Calu3 (cell line): ENCODE measurements at regions not wholly inside any gene's neighbourhood (a gene's known extent, or its start where the extent isn't known, plus 50 kb on each side); places are given as distances from the start of the nearest gene placed in this dataset.

Experiments
- BruUV-seq: library from RNA; stranded (reverse); fragments of 400-500 nt; replicated peaks from 2 replicates; lab custom pipeline; 2021; lab: Mats Ljungman, UMichigan
- CTCF ChIA-PET: fragments of 300-600 bp; sonication (Branson Sonifier 250); formaldehyde crosslinking; loops from one replicate; lab custom pipeline; 2022; ENCODE audit warnings: antibody characterized with exemption; lab: Charles Lee
- DNase-seq: peaks from one replicate; pipeline ENCODE4 v3.0.0; 2022
- H3K27ac Mint-ChIP-seq: one replicate; pipeline ENCODE4 v1.8.0; 2022; ENCODE audit warnings: mixed read lengths; ENCODE audit not compliant: unreplicated experiment
- H3K27me3 Mint-ChIP-seq: one replicate; pipeline ENCODE4 v1.8.0; 2022; ENCODE audit warnings: mixed read lengths; ENCODE audit not compliant: unreplicated experiment
- H3K36me3 Mint-ChIP-seq: one replicate; pipeline ENCODE4 v1.8.0; 2022; ENCODE audit warnings: mild to moderate bottlenecking, moderate library complexity, mixed read lengths; ENCODE audit not compliant: insufficient read depth, unreplicated experiment
- H3K4me1 Mint-ChIP-seq: one replicate; pipeline ENCODE4 v1.8.0; 2022; ENCODE audit warnings: mild to moderate bottlenecking, low read depth, mixed read lengths; ENCODE audit not compliant: unreplicated experiment
- H3K4me3 Mint-ChIP-seq: one replicate; pipeline ENCODE4 v1.8.0; 2022; ENCODE audit warnings: mild to moderate bottlenecking, low read depth, moderate library complexity, mixed read lengths; ENCODE audit not compliant: unreplicated experiment
- H3K9me3 Mint-ChIP-seq: one replicate; pipeline ENCODE4 v1.8.0; 2022; ENCODE audit warnings: low read depth, mixed read lengths; ENCODE audit not compliant: unreplicated experiment
- intact Hi-C: fragments of 100-400 bp; cut with micrococcal nuclease; formaldehyde crosslinking; loops from one replicate; pipeline ENCODE4 v1.10.0; 2022; ENCODE audit not compliant: unreplicated experiment
- TF ChIP-seq, protein P1 (sequence below): fragments of 200-600 bp; IDR thresholded peaks from one replicate; pipeline ENCODE4 v1.8.0; 2022; ENCODE audit warnings: antibody characterized with exemption; ENCODE audit not compliant: unreplicated experiment

DNA sequence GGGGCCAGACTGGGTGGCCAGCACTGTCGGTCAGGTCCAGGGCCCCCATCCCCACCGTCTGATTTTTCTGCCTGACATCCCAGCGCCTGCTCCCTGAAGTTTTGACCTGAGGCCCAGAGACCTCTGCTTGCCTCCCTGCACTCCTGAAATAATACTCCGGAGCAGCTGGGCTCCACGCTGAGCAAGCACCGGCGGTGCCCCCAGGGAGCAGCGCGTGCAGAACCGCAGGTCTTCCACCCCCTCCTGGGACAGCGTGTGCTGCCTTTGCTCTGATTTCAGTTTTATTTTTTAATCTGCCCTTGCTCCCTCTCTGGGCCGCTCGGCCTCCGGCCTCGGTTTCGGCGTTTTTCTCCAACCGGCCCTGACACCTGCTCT is 132.4 kb upstream of the GSE1 start:
- no TSS peak for BruUV-seq
- H3K4me3 Mint-ChIP-seq: no peak overlapping the region
- CTCF ChIA-PET: interaction anchor here (0.6 to 1.7 kb wide), 11 partner anchors 7 to 569 kb away, joined by 3 to 28 read pairs (median 5); partner anchors contain the start of gene GSE1
- H3K27ac Mint-ChIP-seq: no peak overlapping the region
- H3K9me3 Mint-ChIP-seq: no peaks in the 10 kb centered on the region
- intact Hi-C loops: loop anchor here (5.0 kb wide), 1 partner anchor 77 kb away; no protein-coding TSS in a partner anchor
- no peak for DNase-seq
- H3K4me1 Mint-ChIP-seq: peaks cover 15% of the 10 kb centered on the region
- TF ChIP-seq, protein P1, sequence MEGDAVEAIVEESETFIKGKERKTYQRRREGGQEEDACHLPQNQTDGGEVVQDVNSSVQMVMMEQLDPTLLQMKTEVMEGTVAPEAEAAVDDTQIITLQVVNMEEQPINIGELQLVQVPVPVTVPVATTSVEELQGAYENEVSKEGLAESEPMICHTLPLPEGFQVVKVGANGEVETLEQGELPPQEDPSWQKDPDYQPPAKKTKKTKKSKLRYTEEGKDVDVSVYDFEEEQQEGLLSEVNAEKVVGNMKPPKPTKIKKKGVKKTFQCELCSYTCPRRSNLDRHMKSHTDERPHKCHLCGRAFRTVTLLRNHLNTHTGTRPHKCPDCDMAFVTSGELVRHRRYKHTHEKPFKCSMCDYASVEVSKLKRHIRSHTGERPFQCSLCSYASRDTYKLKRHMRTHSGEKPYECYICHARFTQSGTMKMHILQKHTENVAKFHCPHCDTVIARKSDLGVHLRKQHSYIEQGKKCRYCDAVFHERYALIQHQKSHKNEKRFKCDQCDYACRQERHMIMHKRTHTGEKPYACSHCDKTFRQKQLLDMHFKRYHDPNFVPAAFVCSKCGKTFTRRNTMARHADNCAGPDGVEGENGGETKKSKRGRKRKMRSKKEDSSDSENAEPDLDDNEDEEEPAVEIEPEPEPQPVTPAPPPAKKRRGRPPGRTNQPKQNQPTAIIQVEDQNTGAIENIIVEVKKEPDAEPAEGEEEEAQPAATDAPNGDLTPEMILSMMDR: no peak
- peaks cover 44% of the 10 kb centered on the region for H3K27me3 Mint-ChIP-seq
- no peaks in the 10 kb centered on the region for H3K36me3 Mint-ChIP-seq

DNA sequence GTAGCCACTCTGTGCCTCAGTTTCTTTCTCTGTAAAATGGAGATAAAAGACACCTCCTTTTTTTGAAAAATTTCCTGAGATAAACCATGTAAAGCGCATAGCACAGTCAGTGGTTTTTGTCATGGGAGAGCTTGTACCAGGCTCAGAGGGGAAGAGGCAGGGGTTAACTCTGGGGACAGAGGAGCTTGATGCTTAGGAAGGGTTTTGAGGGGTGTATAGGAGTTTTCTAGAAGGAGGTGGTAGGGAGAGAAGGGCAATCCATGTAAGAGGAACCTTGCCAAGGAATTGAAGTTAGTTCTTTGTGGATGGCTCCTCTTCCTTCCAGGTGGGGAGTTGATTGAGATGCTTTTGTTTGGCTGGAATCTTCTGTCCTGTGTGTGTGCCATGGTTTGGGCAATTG is 131.9 kb upstream of the GSE1 start:
- TF ChIP-seq, protein P1: no peak
- Mint-ChIP-seq H3K4me1 (peaks cover 19% of the 10 kb centered on the region), H3K36me3 (no peaks in the 10 kb centered on the region), H3K27me3 (peaks cover 49% of the 10 kb centered on the region), H3K4me3 (no peak overlapping the region), H3K9me3 (no peaks in the 10 kb centered on the region), H3K27ac (no peak overlapping the region)
- DNase-seq: no peak
- CTCF ChIA-PET: interaction anchor here (0.6 to 0.7 kb wide), 3 partner anchors 13 to 568 kb away, joined by 3 to 5 read pairs (median 4); no protein-coding TSS in a partner anchor
- intact Hi-C loops: loop anchor here (5.0 kb wide), 1 partner anchor 76 kb away; no protein-coding TSS in a partner anchor
- BruUV-seq: no TSS peak

DNA sequence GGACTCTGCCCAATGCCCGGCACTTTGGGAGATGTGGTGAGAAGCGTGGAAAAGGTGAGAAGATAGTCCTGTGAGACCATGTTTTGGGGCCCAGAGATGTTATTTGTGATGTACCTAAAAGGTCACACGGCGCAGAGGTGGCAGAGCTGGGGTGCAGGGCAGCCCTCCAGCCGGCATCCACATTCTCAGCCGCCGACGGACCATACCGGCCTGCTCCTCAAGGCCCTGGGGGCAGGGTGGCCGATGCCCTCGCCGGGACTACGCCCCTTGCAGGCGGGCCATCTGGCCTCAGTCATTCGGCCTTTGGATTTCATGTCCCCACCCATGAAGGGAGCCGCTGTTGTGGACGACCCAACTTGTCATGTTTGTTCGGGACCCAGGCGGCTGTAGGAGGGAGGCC is 131.4 kb upstream of the GSE1 start:
- CTCF ChIA-PET: interaction anchor here (0.7 kb wide), 1 partner anchor 13 kb away, joined by 3 read pairs; no protein-coding TSS in a partner anchor
- Mint-ChIP-seq H3K4me1 (peaks cover 23% of the 10 kb centered on the region), H3K4me3 (no peak overlapping the region), H3K9me3 (no peaks in the 10 kb centered on the region), H3K27me3 (peaks cover 54% of the 10 kb centered on the region), H3K27ac (no peak overlapping the region), H3K36me3 (no peaks in the 10 kb centered on the region)
- TF ChIP-seq, protein P1: no peak
- BruUV-seq: no TSS peak
- no peak for DNase-seq
- intact Hi-C loops: loop anchor here (5.0 kb wide), 1 partner anchor 76 kb away; no protein-coding TSS in a partner anchor

DNA sequence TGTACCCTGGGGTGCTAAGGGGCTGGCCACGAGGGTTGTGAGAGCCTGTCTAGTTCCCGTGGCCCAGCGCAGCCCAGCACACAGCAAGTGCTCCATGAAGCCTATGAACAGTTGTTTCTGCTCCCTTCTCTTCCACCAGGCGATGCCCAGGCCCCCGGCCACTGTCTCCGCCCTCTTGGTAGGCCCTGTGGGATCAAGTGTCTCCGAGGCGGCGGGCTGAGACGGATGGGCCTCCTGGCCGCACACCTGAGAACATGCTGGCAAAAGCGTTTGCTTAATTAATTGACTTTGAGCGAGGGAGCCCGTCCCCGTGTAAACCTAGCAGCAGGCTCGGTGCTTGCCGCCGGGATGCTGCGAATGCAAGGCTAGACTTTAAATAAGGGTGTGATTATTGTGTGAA is 129.7 kb upstream of the GSE1 start:
- H3K4me1 Mint-ChIP-seq: peaks cover 23% of the 10 kb centered on the region
- no peaks in the 10 kb centered on the region for H3K9me3 Mint-ChIP-seq
- TF ChIP-seq, protein P1: no peak
- no peak overlapping the region for H3K27ac Mint-ChIP-seq
- peaks cover 61% of the 10 kb centered on the region for H3K27me3 Mint-ChIP-seq
- no peak overlapping the region for H3K4me3 Mint-ChIP-seq
- intact Hi-C loops: loop anchor here (5.0 kb wide), 1 partner anchor 74 kb away; no protein-coding TSS in a partner anchor
- DNase-seq: no peak
- no TSS peak for BruUV-seq
- CTCF ChIA-PET: no interaction called here
- no peaks in the 10 kb centered on the region for H3K36me3 Mint-ChIP-seq
